Retinal pigment epithelial cell (primary cell): ENCODE measurements at regions not wholly inside any gene's neighbourhood (a gene's known extent, or its start where the extent isn't known, plus 50 kb on each side); places are given as distances from the start of the nearest gene placed in this dataset.
"Not testable (repeated sequence)": the region's sequence is repeated elsewhere in the genome, so short reads cannot be mapped to it uniquely, and the experiment has no call there.

Experiments used
- DNase-seq: peaks from one replicate; pipeline ENCODE4 v3.0.0-alpha.2; 2010; ENCODE audit warnings: low read depth
- H3K4me3 ChIP-seq: 2 replicates; pipeline ENCODE4 v1.5.1; 2011; ENCODE audit warnings: mild to moderate bottlenecking, low read length, control low read depth, moderate library complexity
- TF ChIP-seq, protein P1 (sequence below): conservative IDR thresholded peaks from 2 replicates; pipeline ENCODE4 v1.5.1; 2011; ENCODE audit warnings: low read depth, low read length, control low read depth, inconsistent platforms

DNA sequence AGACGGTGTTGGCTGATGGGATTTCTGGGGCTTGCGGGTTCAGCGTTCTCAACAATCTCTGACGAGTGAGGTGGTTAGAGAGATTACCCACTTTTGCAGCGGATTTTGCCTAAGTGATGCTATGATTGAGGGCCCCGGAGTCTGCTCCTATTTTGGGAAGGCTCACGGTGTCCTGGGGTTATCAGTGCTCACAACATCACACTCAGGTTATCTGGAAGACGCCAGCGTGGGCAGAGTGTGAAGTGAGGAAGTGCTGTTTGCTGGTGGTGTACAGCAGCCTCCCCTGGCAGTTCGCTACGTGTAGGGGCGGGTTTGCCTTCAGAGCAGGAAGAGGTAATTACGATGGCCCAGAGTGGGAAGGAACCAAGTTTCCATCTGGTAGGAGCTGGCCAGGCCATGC lies 341.2 kb upstream of the IRX2 start:
- H3K4me3 ChIP-seq: no peak overlapping the region
- TF ChIP-seq, protein P1, sequence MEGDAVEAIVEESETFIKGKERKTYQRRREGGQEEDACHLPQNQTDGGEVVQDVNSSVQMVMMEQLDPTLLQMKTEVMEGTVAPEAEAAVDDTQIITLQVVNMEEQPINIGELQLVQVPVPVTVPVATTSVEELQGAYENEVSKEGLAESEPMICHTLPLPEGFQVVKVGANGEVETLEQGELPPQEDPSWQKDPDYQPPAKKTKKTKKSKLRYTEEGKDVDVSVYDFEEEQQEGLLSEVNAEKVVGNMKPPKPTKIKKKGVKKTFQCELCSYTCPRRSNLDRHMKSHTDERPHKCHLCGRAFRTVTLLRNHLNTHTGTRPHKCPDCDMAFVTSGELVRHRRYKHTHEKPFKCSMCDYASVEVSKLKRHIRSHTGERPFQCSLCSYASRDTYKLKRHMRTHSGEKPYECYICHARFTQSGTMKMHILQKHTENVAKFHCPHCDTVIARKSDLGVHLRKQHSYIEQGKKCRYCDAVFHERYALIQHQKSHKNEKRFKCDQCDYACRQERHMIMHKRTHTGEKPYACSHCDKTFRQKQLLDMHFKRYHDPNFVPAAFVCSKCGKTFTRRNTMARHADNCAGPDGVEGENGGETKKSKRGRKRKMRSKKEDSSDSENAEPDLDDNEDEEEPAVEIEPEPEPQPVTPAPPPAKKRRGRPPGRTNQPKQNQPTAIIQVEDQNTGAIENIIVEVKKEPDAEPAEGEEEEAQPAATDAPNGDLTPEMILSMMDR: no peak
- no peak for DNase-seq

DNA sequence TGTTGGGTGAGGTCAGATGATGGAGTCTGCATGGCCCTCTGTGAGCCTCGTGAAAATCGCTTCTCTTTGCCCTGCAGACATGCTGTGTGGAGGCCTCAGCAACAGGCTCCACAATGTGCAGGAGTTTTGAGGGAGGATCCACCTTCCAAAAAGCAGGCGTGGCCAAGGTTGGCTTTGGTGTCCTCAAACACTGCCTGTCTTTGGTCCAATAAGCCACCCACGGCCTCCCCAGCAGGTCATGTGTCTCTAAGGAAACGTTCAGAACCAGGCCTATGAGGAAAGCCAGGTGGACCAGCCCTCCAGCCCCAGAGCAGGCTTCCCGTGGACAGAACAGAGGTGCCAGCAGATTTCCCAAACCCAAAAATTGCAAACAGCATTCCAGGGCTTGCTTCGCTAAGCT lies 340.7 kb upstream of the IRX2 start:
- DNase-seq: no peak
- TF ChIP-seq, protein P1: no peak
- no peak overlapping the region for H3K4me3 ChIP-seq

DNA sequence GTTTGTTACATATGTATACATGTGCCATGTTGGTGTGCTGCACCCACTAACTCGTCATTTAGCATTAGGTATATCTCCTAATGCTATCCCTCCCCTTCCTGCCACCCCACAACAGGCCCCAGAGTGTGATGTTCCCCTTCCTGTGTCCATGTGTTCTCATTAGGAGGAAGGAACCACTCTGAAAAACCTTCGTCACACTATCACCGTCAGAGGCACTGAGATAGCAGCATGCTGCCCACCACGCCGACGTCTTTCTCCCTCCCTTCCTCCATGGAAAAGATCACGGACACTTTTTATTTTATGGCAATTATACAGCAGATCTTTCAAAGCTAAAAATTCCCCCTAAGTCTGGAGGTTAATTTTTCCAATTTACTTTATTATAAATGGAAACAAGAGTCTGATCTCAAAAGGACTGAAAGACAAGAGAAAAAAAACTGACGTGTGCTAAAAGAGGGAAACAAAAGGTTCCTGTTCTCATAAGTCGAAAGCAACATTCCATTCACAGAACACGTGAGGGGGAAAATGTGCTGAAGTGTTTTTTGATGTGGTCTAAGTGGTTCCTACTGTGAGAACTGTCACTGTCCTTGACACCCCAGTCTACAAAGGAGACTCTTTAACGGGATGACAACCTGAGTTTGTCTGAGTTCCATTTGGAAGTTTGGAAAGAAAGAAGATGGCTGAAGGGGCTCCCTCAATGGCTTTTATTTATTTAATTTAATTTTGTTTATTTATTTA lies 339.7 kb upstream of the IRX2 start:
- DNase-seq: no peak
- TF ChIP-seq, protein P1: no peak
- no peak overlapping the region for H3K4me3 ChIP-seq

DNA sequence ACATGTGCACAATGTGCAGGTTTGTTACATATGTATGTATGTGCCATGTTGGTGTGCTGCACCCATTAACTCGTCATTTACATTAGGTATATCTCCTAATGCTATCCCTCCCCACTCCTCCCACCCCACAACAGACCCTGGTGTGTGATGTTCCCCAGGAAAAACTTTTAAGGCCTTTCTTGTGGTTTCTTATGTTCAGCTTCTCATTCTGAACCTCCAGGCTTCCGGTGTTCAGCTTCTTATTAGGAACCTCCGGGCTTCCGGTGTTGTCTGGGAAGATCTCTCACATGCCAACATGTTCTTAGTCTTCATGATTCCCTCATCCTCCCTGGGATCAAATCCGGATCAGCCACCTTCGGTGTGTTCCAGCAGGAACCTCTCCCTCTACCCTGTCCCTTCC lies 338.8 kb upstream of the IRX2 start:
- not testable (repeated sequence) for H3K4me3 ChIP-seq, DNase-seq

DNA sequence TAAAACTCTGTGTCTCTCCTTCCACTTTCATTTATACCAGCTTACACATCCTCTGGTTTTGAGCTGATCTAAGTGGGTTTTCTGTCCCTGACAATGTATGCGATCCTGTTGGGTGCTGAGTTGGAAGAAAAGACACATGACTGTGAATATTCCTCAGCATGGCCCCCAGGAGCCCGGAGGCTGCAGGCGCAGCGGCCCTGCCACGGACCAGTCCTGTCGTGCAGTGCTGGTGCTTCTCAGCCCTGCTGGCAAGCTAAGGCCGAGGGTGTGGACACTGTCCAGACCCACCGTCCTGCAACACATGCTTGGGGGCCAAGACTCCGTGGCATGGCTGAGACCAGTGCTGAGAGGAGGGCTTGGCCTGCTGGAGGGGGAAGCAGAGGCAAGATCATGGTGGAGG lies 328.9 kb upstream of the IRX2 start:
- TF ChIP-seq, protein P1: no peak
- no peak overlapping the region for H3K4me3 ChIP-seq
- no peak for DNase-seq

DNA sequence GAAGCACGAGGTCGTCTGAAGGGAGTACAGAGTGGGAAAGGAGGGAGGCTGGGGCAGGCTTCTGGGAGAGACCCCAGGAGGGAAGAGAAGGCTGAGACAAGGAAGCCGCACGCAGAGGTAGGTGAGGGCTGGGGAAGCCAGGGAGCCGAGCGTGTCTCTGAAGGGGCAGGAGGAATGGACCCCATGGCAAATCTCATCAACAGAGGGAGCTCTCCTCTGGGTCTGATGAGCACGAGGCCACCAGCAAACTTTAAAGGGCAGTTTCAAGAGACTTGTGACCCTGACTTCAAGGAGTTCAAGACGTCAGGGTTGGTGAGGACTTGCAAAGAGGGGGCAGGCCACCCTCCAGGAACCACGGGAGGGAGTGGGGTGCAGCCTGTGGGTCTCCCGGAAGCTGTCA lies 326.2 kb upstream of the IRX2 start:
- no peak overlapping the region for H3K4me3 ChIP-seq
- TF ChIP-seq, protein P1: no peak
- no peak for DNase-seq

DNA sequence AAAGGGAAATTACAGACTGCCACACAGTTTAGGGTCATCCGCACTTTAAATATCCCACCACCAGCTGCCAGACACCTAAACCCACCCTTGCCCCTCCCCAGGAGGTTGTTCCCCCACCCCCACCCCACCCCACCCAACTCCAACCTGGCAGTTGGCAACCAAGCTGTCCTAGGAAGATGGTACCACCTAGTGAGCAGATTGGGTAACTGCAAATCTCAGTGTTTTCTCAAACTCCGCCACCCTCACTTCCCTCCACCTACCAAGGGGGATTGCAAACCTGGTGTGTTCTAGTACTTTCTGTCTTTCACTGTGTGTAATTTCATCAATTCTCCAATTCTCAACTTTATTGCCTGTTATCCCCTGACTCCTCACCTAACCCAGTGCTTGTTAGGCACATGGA lies 323.8 kb upstream of the IRX2 start:
- DNase-seq: no peak
- TF ChIP-seq, protein P1: no peak
- no peak overlapping the region for H3K4me3 ChIP-seq

DNA sequence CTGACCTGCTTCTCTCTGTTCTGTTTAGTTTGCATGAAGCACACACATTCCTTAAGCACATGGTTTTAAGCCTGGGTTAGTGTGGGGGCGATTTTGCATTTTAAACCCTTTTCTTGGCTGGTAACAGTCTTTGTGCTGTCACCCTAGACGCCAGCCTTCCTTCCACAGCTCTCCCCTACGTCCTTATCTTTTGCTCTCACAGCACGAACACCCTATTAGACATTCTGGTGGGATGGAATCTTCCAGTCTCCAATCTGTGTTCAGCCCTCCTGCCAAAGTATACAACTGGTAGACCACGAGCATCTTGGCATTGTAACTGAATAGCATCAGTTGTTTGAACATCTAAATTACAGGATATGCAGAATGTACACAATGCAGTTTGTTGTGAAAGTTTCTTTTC lies 316.9 kb upstream of the IRX2 start:
- no peak overlapping the region for H3K4me3 ChIP-seq
- TF ChIP-seq, protein P1: no peak
- no peak for DNase-seq
